Renal cortical epithelial cell (primary cell): ENCODE measurements at regions not wholly inside any gene's neighbourhood (a gene's known extent, or its start where the extent isn't known, plus 50 kb on each side); places are given as distances from the start of the nearest gene placed in this dataset.

Experiments used
- DNase-seq: peaks from one replicate; pipeline ENCODE4 v3.0.0-alpha.2; 2011; ENCODE audit warnings: low read depth

DNA sequence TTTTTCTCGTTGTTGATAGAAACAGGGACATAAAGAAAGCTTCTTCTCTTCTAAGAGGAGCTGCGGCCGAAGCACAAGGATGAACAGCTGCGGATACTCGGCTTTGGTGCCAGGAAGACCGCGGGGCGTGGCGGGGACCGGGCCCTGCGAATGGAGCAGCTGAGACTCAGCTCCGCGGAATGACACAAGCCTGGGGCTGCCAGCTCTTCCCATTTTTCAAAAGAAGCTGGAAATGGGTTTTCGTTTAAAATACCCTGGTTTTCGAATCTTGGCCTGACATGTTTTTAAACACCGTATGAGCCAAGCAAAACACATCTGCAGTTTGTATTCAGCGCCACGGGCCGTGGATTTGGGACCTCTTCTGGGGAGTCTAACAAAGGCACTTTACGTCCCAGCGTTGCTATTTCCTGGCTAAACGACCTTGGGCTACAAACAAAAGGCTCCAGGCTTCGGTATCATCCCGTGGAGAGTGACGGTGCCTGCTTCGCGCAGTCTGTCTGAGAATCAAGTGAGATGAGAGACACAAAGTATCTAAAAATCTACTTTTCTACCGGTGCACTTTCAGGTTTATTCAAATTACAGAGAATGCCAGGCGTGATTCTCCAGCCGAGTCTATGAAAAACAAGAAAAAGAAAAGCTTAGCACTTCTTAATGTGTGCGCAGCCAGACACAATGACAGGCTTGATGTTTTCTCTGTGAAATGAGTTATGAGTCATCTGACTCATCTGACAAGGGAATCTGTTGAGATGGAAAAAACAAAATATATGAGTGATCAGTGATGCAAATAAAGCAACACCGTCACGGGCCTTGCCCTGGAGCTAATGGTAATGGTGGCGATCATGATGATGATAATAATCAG, 114.0 kb upstream of the TMEM132D start:
- no peak for DNase-seq

DNA sequence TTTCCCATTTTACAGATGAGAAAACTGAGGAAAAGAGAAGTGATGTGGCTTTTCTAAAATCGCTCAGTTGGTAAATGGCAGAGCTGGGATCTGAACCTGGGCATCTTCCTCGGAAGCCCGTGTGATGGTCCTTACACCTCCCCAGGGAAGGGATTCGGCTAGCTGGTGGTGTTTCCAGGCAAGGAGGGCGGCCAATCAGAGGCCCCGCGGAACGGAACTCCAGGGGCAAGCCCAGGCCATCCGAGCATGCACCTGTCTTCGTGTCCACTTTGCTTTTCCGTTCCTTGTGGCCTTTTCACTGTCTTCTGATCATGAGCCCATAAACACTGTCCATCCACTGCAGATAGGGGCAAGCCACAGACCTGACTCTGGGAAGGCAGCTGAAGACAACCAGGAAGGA, 114.8 kb upstream of the TMEM132D start:
- no peak for DNase-seq

DNA sequence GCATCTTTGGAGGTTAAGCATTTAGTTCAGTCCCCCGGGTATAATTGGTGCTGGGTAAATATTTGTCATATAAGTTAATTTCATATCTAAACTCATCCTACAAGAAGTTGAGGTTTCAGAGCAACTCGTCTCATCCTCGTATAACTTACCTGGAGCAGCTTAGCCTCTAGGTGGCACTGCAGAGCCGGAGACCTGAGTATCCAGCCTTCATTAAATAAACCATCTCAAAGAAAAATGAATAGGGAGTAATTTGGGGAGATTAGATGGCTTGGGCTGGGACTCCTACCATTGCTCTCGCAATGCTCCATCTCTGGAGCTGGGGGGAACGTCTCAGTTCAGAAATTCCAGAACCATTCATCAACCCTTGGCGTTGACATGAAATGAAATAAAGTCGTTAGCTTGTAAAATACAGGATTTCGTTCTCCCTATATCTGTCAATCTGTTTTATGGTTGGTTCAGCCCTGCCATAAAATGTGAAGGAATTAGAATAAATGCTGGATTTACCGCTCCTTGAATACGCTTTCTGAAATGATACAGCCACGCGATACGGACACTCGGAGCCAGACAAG, 122.9 kb upstream of the TMEM132D start:
- DNase-seq: peak; percentile 18

DNA sequence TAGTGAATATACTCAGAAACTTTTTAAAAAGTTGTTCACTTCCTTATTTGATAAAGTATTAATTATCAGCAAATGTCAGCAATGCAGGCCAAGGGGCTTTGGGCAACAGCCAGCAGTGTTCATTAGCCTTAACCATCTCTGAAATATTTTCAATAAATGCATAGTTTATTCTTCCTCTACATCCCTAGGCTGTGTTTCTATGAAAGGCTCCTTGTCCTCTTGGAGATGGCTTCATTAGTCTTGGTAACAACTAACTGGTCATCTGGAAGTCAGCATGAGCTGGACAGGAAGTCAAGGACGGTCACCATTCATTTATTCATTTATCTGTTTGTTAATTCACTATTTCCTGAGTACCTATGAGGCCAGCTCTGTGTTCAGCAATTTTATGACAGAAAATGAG, 124.0 kb upstream of the TMEM132D start:
- no peak for DNase-seq

DNA sequence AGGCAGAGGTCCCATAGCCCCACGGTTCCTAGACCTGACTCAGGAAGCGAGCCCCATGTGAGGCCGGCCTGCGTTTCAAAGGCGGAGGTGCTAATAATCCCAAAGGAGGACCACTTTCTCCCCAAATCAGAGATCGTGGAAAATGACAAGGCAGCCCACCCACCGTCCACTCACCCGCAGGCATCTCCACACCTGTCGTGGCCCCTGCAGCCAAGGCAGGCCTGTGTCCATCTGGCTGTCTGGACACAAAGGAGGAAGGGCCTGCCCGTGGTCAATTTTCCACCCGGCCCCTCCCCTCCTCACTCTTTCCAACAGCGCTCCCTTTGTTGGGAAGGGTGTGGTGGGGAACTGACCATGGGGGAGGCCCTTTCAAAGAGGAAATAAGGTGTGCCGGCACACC, 125.3 kb upstream of the TMEM132D start:
- DNase-seq: no peak

DNA sequence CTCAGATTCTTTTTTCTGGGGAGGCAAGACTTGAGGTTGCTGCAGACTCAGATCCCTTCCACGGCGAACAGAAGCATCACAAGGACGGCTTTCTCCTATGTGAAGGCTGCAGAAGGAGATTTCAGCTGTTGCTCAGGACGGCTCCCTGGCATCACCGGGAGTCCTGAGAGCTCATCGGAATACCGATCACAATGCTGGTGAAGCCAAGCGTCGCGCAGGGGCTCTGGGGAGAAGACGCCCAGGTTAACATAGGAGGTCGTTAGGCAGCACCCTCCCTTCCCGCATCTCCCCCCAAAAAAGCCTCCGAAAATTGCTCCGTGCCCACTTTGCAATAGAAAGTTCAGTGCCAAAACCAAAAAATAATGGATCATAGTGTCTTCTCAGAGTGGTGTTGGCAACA, 127.2 kb upstream of the TMEM132D start:
- no peak for DNase-seq

DNA sequence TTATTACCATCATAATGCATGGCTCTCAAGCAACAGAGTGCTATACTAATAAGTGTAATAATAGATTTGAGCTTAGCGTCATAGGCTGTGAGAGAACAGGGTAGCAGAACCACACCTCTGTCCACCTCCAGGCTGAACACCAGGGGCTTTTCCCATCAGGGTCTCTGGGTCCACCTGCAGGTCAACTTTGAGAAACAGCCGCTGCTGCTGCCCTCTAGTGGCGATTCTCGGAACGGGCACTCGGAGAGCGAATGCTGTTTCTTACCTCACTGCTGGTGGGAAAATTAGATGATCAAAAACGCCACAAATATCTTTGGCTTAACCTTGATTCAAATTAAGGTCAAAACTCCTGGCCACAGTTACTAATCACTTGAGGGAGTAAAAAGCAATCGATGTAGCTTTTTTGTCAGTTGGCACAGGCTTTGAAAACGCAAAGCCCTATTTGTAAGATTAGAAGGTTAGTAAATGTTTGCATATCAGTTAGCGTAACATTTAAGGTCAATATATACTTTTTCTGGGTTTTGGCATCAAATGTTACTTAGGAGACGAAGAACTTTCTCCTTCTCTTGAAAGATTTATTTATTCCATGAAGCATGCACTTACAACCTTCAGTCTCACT, 127.9 kb upstream of the TMEM132D start:
- DNase-seq: peak; percentile 2

DNA sequence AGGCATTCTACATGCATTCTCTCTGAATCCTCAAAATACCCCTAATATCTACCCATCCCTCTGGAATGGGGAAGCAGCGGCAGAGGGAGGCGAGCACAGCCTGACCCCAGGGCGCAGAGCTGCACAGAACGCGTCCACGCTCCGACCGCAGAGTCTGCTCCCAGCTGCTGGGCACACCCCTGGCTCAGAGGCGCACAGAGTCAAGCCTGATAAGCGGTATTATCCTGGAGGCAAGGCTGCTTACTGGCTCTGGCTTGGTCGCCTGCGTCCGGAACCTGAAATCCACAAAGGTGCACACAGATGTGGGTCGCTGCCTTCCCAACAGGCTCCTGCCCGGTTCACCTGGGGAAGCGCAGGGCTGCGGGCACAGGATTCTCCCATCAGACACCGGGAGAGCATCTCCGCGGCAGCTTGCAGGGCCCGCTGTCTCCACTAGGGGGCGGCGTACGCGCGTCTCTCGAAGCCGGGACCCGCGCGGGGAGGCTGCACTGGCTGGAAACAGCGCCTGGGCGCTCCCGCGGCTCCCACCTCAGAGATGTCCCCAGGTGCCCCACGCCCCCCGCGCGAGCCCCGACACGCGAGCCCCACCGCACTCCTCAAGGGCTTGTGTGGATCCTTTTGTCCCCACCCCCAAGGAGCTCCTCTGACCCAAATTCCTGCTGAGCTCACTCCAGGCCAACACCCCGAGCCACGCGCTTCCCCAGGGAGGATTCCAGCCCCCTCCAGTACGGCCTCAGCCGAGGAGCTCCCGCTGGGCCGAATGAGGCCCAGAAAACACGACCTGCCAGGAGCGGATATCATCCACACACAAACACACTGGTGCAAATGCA, 120.1 kb upstream of the FZD10 start:
- no peak for DNase-seq

DNA sequence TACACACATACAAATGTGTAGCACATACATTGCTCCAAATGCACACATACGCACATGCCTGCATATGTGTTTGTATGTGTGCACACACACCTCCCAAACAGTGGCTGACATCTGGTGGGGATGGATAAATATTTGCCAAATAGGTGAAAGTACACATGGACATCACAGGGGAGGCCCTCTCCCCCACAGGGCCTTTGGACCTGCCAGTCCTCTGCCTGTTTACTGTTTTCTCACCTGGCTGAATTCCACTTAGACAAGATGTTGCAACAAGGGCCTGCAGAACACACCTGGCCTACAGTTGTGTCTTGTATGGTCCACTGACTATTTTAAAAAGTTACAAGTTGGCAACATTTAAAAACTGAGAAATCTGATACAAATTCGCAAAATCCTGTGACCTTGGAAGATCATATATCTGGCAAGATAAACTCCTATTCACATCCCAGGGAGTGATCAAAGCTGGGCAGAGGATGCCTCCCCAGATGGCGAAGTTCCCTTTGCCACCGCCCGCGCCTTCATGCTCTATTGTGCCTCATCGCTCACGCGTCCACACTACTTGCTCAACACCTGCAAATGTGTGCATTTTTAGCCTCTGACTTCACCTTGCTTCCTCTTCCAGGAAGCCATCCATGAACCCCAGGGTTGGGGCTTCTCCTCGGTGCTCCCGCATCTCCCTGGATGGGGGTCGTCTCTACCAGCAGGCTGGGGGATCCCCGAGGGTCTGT, 118.4 kb upstream of the FZD10 start:
- DNase-seq: no peak

DNA sequence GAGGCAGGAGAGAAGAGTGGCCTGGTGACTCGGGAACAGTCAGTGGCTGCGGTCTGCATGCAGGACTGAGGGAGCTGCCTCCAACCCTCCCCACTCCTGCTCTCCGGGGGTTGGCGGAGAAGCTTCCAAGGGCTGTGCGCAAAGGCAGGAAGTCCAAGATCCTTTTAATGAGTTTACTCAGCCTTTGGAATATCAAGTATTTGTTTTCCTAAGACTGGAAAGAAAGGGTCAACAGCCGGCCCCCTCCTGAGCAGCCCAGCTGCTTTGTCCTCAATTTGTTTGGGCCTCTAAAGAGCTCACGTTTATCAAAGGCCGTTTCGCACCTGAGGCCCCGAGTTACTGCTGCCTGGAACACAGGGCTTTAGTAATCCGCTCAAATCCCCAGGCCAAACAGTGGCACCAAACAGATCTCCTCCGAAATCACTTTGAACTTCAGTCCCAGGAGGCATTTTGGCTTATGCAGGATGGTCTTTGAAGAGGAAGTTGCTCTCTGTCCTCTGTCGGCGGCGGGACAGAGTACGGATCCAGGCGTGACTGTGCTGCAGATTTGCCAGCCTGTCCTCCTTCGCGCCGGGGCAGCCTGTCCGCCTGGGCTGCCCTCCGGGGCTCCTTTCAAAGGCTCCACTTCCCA, 117.2 kb upstream of the FZD10 start:
- peak; percentile 3 for DNase-seq

DNA sequence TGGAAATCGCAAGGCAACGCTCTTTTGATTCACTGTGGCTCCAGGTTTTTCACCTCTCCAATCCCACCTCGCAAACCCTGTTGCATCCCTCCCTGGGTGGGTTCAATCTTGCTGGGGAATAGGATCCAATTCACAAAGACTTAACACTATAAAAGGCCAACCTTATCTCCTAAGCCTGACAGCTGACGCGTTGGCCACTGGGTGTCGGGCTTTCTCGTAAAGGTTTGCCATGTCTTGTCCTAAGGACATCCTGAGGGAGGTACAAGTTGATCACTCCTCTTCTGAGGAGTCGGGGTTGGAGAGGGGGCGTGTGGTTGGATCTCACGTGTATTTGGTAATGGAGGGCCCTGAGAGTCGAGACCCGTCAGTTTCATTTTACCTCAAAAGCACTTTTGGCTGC, 112.6 kb upstream of the FZD10 start:
- DNase-seq: no peak

DNA sequence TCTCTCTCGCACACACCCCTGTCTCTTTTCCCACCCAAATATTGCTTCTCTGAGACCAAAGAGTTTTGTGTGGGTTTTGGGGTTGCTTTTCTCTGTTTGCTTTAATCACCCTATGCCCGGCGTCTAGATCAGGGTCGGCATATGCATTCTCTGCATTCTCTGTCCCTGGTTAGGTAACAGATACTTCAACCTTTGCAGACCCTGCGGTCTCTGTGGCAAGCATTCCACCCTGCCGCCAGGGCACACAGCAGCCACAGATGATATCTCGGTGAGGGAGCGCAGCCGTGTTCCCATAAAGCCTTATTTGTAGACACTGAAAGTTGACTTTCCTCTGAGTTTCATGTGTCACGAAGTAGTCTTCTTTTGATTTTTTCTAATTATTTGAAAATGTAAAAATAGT, 110.4 kb upstream of the FZD10 start:
- no peak for DNase-seq

DNA sequence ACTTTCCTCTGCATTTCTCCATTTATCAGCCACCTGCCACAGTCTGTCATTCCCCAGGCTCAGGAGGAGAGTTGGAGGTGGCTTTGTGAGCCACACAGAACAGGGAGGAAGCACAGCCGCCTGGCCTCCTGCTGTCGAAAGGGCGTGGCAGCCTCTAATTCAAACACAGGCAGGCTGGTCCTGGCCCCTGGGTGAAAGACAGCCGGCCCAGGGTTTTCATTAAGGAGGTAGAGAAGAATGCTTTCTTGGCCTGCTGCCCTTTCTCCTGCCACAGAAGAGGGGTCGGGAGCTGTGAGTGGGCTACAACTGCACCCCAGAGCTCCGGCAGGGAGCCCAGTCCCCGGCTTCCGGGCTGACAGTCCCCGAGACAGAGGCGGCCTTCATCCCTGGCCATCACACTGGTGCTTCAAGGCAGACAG, 108.6 kb upstream of the FZD10 start:
- no peak for DNase-seq

DNA sequence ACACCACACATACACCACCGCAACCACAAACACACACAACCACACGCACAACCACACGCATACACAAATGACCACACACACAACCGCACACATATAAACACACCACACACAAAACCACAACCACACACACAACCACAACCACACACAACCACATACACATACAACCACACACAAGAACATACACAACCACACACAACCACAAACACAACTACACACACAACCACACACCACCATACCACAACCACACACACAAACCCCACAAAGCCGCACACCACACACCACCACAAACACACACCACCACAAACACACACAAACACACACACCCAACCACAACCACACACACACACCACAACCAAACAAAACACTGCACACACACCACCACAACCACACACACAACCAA, 107.5 kb upstream of the FZD10 start:
- DNase-seq: no peak

DNA sequence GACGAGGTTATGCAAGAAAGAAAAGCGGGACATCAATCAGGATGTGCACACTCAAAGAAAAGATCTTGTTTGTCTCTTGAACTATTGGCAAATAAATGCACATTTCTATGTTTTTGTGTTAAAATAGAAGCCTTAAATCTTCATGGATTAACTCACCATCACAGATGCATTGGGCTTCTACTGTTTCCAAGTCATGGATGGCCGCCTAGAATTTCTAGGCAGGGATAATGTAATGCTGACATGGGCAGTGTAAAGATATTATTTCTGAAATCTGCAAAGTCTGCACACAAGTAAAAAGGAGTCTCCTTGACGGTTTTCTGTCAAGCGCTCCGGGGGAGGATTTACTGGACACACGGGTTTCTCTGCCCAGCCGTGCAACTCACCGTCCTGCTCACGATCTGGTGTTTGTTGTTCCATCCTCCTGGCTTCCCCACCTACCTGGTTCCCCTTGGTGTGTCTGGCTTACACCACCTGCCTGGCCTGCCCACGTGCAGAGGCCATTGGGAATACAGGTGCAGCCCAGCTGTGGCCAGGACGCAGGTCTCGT, 103.3 kb upstream of the FZD10 start:
- no peak for DNase-seq

DNA sequence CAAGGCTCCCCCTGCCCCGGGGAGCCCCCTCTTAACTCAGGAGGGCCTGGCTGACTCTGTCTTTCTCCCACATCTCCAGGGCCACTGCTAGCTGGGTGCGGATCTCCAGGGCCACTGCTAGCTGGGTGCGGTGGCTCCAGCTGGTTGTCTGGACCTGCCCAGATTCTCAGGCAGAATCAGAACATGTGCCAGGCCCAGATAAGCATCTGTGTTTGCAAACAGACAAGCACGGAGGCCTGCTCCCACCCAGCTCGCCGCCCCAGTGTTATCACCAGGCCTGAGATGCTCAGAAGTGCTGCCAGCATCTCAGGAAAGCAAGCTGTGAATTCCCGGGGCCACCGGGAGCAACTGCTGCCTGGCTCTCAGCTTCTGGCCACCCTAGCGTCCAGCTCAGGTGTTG, 98.4 kb upstream of the FZD10 start:
- no peak for DNase-seq

DNA sequence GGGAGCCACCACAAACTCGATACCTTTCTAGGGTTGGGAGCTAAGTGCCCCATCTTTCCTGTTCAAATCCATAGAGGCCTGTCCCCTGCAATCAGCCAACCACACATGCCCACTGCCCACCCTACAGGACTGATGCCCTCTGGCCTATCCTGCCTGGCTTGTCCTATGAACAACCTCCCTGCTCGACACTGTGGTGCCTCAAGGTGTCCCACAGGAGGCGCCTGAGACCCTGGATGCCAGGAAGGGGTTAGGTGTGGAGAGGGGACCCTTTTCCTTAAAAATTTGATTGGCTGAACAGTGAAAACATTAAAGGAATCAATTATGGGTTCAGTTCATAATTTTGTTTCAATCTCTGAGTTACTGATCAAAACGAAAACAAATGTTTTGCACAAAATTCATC, 97.3 kb upstream of the FZD10 start:
- no peak for DNase-seq

DNA sequence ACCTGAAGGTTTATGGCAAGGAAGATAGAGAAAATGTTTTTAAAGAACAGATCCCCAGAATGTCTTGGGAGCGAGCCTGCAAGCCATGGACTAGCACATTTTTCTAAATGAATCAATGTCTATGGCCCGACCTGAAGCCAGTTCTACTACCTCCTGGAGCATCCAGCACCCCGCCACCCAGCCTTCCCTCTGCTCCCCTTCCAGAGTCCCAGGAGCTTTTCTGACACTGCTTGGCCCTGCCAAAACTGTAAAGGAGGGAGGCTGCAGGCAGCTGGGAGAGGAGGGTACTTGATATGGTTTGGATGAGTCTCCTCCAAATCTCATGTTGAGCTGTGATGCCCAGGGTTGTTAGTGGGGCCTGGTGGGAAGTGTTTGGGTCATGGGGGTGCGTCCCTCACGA, 95.5 kb upstream of the FZD10 start:
- no peak for DNase-seq

DNA sequence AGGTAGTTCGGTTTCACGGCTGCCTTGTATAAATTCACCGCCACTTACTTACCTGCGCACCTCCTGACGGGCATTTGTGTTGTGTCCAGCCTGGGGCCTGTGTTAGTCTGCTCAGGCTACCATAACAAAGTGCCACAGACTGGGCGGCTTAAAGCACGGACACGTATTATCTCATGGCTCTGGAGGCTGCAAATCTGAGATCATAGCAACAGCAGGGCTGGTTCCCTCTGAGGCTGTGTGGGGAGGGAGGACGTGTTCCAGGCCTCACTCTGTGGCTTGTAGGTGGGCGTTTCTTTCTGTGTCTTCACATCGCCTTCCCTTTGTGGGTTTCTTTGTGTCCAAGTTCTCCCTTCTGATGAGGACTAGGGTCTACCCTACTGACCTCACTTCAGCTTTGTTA, 93.5 kb upstream of the FZD10 start:
- no peak for DNase-seq

DNA sequence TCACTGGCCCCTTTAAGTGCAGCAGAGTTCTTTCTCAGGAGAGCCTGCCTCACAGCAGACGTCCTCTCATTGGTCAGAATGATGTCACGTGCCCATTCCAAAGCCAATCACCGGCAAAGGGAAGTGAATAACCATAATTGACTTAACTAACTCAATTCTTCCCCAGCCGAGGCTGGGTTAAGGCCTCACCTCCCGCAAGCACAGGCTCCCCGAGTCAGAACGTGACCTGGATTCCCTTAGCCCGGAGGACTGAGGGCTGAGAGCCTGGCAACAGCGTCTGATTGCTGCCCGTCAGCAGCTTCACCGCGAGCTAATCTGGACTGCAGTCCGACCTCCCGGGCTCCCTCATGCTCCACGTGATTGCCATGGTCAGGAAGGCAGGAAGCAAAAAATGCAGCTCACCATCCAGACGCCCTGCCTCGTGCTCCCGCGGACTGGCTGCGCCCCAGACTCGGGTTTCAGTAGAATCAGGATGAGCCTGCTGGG, 92.1 kb upstream of the FZD10 start:
- peak; percentile 74 for DNase-seq

DNA sequence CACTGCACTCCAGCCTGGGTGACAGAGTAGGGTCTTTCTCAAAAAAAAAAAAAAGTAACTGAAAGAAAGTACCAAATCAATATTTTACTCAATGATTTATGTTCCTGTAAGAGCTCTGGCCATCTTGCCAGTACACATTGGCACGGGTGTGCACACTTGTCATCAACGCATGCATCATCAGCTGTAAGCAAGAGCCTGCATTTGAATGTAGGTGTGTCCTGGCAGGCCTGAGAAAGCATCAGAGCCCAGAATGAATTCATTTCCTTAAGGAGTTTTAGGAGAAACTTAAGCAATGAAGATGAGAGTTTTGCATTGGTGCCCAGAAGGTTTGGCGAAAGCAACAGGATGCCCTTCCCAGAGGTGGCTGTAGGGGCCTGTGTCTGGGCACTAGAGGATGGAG, 88.5 kb upstream of the FZD10 start:
- DNase-seq: no peak
